H54 (cell line): ENCODE measurements at regions not wholly inside any gene's neighbourhood (a gene's known extent, or its start where the extent isn't known, plus 50 kb on each side); places are given as distances from the start of the nearest gene placed in this dataset.
"Not testable (repeated sequence)": the region's sequence is repeated elsewhere in the genome, so short reads cannot be mapped to it uniquely, and the experiment has no call there.

Experiments used
- DNase-seq: peaks from one replicate; pipeline ENCODE4 v3.0.0; 2011; ENCODE audit warnings: low spot score, mixed read lengths; ENCODE audit not compliant: insufficient read length
- FAIRE-seq: peaks from 3 replicates; lab custom pipeline; 2011; peaks lifted over from hg19 to GRCh38; lab: Jason Lieb, UNC
- POLR2A ChIP-seq: IDR thresholded peaks from 2 replicates; pipeline ENCODE4 v1.6.1; 2011; ENCODE audit warnings: low read depth, mild to moderate bottlenecking, low read length

GRCh38 chr3:29171043-29171990, 109.6 kb upstream of the RBMS3 start:
- no peak for TF ChIP-seq POLR2A
- FAIRE-seq (no peak), DNase-seq (no peak)

- no peak for TF ChIP-seq POLR2A
- no peak for DNase-seq
- no peak for FAIRE-seq
Observed at GRCh38 chr3:29176501-29176900, 104.4 kb upstream of the RBMS3 start.

GRCh38 chr3:29178809-29179793, 101.8 kb upstream of the RBMS3 start:
- no peak for TF ChIP-seq POLR2A
- FAIRE-seq (peak; percentile 77), DNase-seq (no peak)

GRCh38 chr3:29181149-29181780, 99.6 kb upstream of the RBMS3 start:
- no peak for DNase-seq
- FAIRE-seq, result no peak
- no peak for TF ChIP-seq POLR2A

GRCh38 chr3:29181872-29182271, 99.0 kb upstream of the RBMS3 start:
- no peak for TF ChIP-seq POLR2A
- FAIRE-seq, result no peak
- no peak for DNase-seq

GRCh38 chr3:29182828-29183227, 98.0 kb upstream of the RBMS3 start:
- FAIRE-seq, result peak; percentile 82

GRCh38 chr3:29183346-29184087, 97.4 kb upstream of the RBMS3 start:
- TF ChIP-seq POLR2A, result no peak
- DNase-seq (no peak), FAIRE-seq (peak; percentile 82)

More at GRCh38 chr3:29182828-29183227, 98.0 kb upstream of the RBMS3 start:
- not testable (repeated sequence) for DNase-seq

- FAIRE-seq (no peak), DNase-seq (no peak)
- TF ChIP-seq POLR2A, result no peak
Observed at GRCh38 chr3:29185706-29186105, 95.2 kb upstream of the RBMS3 start.

- DNase-seq (no peak), FAIRE-seq (peak; percentile 97)
- TF ChIP-seq POLR2A, result no peak
Observed at GRCh38 chr3:29186131-29186599, 94.7 kb upstream of the RBMS3 start.

GRCh38 chr3:29186982-29187725, 93.7 kb upstream of the RBMS3 start:
- no peak for FAIRE-seq
- TF ChIP-seq POLR2A, result no peak

GRCh38 chr3:29189328-29189727, 91.5 kb upstream of the RBMS3 start:
- no peak for TF ChIP-seq POLR2A
- DNase-seq (no peak), FAIRE-seq (no peak)

More at GRCh38 chr3:29186982-29187725, 93.7 kb upstream of the RBMS3 start:
- DNase-seq, result no peak

- no peak for TF ChIP-seq POLR2A
- FAIRE-seq (no peak), DNase-seq (no peak)
Observed at GRCh38 chr3:29194139-29194538, 86.7 kb upstream of the RBMS3 start.
